Keratinocyte (primary cell): ENCODE measurements at regions not wholly inside any gene's neighbourhood (a gene's known extent, or its start where the extent isn't known, plus 50 kb on each side); places are given as distances from the start of the nearest gene placed in this dataset.

Experiments
- EZH2 ChIP-seq: IDR thresholded peaks from one replicate; pipeline ENCODE4 v1.6.1; 2012; ENCODE audit warnings: inconsistent platforms, mild to moderate bottlenecking, low read length, moderate library complexity
- TF ChIP-seq, protein P1 (sequence below), 3 experiments: IDR thresholded peaks in 1 of 3; conservative IDR thresholded peaks in 1 of 3; optimal IDR thresholded peaks in 1 of 3; 2 replicates in 2 of 3; 3 replicates in 1 of 3; pipeline versions ENCODE3 to v1.5.1; 2011; ENCODE audit warnings: low read length in 3 of 3, mild to moderate bottlenecking in 3 of 3, moderate library complexity in 2 of 3, control low read depth in 1 of 3, inconsistent platforms in 1 of 3; ENCODE audit not compliant: insufficient read depth in 2 of 3; ENCODE audit errors: extremely low read depth in 1 of 3

DNA sequence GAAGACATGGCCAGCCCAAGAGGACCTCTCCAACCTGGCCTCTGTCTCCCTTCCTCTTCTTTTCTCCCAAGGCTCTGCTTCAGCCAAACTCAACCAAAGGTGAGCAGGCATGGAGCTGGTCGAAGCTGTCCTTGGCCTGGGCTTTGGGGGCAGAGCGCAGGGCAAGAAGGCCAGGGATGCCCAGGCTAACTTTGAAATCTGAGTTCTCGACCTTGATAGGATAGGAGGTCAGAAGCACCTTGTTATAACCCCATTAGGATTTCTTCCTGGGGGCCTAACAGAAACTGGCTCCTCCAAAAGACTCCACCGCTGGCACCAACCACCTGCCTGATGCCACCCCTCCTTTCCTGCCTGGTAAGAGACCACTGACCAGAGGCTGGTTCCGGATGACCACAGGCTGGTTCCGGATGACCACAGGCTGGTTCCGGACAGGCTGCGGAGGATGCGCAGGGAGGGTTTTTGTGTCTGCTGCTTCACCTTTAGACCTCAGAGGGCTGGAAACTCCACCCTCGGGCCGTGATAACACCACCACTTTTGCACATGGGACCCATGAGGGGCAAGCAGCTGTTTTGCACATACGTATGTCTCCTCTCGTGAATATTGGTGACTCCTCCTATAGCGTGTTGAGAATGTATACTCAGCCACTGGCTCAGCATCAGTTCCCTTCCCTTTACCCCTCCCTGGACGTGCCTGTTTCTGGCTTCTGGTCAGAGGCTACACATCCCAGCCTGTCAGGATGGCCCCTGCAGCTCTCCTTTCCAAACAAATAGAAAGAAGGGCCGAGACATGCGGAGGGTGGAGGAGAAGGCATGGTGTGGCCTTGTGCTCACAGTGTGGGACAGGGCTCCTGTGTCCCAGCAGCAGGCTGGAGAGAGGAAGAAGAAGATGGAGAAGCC, 140.1 kb downstream of the DNAJB6 start:
- TF ChIP-seq, protein P1, sequence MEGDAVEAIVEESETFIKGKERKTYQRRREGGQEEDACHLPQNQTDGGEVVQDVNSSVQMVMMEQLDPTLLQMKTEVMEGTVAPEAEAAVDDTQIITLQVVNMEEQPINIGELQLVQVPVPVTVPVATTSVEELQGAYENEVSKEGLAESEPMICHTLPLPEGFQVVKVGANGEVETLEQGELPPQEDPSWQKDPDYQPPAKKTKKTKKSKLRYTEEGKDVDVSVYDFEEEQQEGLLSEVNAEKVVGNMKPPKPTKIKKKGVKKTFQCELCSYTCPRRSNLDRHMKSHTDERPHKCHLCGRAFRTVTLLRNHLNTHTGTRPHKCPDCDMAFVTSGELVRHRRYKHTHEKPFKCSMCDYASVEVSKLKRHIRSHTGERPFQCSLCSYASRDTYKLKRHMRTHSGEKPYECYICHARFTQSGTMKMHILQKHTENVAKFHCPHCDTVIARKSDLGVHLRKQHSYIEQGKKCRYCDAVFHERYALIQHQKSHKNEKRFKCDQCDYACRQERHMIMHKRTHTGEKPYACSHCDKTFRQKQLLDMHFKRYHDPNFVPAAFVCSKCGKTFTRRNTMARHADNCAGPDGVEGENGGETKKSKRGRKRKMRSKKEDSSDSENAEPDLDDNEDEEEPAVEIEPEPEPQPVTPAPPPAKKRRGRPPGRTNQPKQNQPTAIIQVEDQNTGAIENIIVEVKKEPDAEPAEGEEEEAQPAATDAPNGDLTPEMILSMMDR (optimal IDR thresholded peaks at IDR 0.05 in 1 of 3, IDR thresholded peaks at IDR 0.05 in 1 of 3, conservative IDR thresholded peaks at IDR 0.05 in 1 of 3; ENCODE audit: extremely low read depth in 1 of 3, insufficient read depth in 2 of 3, low read length in 3 of 3) = no peak
- no peak for TF ChIP-seq EZH2
